Type B pancreatic cell (in vitro differentiated cells): ENCODE measurements at regions not wholly inside any gene's neighbourhood (a gene's known extent, or its start where the extent isn't known, plus 50 kb on each side); places are given as distances from the start of the nearest gene placed in this dataset.

Experiments
- DNase-seq: peaks from one replicate; pipeline ENCODE4 v3.0.0; 2021; ENCODE audit warnings: mixed read lengths; ENCODE audit not compliant: unreplicated experiment; ENCODE audit errors: extremely low spot score
- H3K27ac Mint-ChIP-seq: 2 replicates; pipeline ENCODE4 v1.8.0; 2021; ENCODE audit warnings: mild to moderate bottlenecking, mixed read lengths
- H3K27me3 Mint-ChIP-seq: 2 replicates; pipeline ENCODE4 v1.8.0; 2021; ENCODE audit warnings: mixed read lengths
- H3K36me3 Mint-ChIP-seq: 2 replicates; pipeline ENCODE4 v1.8.0; 2021; ENCODE audit warnings: mixed read lengths
- H3K4me1 Mint-ChIP-seq: one replicate; pipeline ENCODE4 v1.8.0; 2021; ENCODE audit warnings: mixed read lengths; ENCODE audit not compliant: unreplicated experiment
- H3K4me3 Mint-ChIP-seq: 2 replicates; pipeline ENCODE4 v1.8.0; 2021; ENCODE audit warnings: mild to moderate bottlenecking, mixed read lengths
- H3K9me3 Mint-ChIP-seq: 2 replicates; pipeline ENCODE4 v1.8.0; 2021; ENCODE audit warnings: mixed read lengths
- TF ChIP-seq, protein P1 (sequence below): fragments of 200-600 bp; sonication (generic); conservative IDR thresholded peaks from 2 replicates; pipeline ENCODE4 v1.5.0; 2021; ENCODE audit warnings: antibody characterized with exemption, mild to moderate bottlenecking

DNA sequence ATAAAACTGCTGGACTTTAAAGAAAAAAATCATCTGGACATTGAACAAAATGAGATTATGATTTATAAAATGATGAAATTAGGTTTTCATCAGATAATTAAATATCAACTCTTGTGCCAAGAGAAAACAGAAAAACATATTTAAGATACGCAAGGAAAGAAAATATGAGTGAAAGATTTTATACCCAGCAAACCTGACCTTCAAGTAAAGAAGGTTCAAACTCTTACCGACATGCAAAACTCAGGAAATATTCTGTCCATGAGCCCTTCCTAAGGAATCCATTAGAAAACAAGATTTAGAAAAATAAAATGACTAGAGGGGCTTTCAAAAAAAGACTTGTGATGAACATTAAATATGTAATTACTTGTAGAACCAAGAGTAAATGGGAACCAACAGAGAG, 257.2 kb upstream of the ARID1B start:
- Mint-ChIP-seq H3K36me3 (no peaks in the 10 kb centered on the region), H3K27ac (no peak overlapping the region), H3K4me1 (no peaks in the 10 kb centered on the region), H3K4me3 (no peak overlapping the region), H3K27me3 (no peaks in the 10 kb centered on the region), H3K9me3 (peaks cover 9% of the 10 kb centered on the region)
- DNase-seq: no peak
- TF ChIP-seq, protein P1, sequence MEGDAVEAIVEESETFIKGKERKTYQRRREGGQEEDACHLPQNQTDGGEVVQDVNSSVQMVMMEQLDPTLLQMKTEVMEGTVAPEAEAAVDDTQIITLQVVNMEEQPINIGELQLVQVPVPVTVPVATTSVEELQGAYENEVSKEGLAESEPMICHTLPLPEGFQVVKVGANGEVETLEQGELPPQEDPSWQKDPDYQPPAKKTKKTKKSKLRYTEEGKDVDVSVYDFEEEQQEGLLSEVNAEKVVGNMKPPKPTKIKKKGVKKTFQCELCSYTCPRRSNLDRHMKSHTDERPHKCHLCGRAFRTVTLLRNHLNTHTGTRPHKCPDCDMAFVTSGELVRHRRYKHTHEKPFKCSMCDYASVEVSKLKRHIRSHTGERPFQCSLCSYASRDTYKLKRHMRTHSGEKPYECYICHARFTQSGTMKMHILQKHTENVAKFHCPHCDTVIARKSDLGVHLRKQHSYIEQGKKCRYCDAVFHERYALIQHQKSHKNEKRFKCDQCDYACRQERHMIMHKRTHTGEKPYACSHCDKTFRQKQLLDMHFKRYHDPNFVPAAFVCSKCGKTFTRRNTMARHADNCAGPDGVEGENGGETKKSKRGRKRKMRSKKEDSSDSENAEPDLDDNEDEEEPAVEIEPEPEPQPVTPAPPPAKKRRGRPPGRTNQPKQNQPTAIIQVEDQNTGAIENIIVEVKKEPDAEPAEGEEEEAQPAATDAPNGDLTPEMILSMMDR: no peak

DNA sequence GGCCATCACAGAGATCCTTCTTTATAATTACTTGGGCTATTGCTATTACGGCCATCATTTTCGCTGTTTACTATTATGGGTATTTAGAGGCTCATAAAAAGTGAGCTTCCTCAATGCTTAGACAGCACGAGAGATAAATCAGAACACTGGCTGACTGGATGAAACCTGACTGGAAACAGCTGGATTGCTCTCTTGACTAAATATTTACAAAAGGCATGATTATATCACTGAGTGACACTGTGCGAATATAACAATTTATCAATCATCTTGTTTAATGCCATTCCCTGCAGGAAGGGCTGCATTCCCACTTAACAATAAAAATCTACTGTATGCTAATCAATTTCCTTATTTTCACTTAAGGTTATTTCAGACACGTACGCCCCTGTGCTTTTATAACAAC, 260.1 kb upstream of the ARID1B start:
- Mint-ChIP-seq H3K4me1 (no peaks in the 10 kb centered on the region), H3K4me3 (no peak overlapping the region), H3K27me3 (peaks cover 4% of the 10 kb centered on the region), H3K9me3 (peaks cover 9% of the 10 kb centered on the region), H3K36me3 (no peaks in the 10 kb centered on the region), H3K27ac (no peak overlapping the region)
- DNase-seq: no peak
- TF ChIP-seq, protein P1: no peak

DNA sequence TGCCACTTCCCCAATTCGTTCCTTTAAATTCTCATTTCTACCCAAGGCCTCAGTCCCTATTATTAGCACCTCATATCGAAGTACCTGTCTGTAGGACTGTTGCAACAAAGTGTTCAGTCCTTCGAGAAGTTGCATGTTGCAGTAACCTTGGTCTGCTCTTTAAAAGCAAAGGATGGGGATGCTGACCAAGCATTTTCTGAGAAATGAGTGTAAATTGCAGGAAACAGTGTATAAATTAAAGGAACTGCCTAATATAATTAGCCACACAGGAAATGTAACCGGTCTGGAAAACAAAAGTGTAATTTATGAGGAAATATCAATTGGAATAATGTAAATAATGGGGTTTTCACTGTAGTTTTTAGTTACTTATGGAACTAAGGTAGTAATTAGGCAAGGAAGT, 261.9 kb upstream of the ARID1B start:
- no peak for DNase-seq
- Mint-ChIP-seq H3K4me3 (no peak overlapping the region), H3K27me3 (peaks cover 8% of the 10 kb centered on the region), H3K4me1 (no peaks in the 10 kb centered on the region), H3K27ac (no peak overlapping the region), H3K36me3 (no peaks in the 10 kb centered on the region), H3K9me3 (peaks cover 8% of the 10 kb centered on the region)
- TF ChIP-seq, protein P1: no peak

DNA sequence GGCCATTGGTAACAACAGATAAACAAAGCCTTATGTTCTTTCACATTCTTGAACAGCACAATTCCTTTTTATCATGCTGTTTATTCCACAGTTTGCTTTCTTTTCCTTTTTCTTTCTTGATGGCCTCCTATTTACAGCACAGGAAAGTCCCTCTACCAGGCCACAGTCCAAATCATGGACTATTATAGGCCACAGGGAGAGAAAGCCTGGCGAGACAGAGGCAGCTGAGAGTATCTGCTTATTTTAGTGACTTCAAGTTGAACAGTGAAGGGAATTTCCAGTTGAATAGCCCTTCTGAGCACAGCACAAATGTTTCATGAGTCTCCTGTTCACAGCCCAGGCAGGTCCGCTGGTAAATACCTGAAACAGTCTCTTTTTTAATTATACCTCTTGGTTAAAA, 263.7 kb upstream of the ARID1B start:
- TF ChIP-seq, protein P1: no peak
- Mint-ChIP-seq H3K27ac (no peak overlapping the region), H3K9me3 (no peaks in the 10 kb centered on the region), H3K4me1 (no peaks in the 10 kb centered on the region), H3K4me3 (no peak overlapping the region), H3K27me3 (peaks cover 10% of the 10 kb centered on the region), H3K36me3 (no peaks in the 10 kb centered on the region)
- no peak for DNase-seq

DNA sequence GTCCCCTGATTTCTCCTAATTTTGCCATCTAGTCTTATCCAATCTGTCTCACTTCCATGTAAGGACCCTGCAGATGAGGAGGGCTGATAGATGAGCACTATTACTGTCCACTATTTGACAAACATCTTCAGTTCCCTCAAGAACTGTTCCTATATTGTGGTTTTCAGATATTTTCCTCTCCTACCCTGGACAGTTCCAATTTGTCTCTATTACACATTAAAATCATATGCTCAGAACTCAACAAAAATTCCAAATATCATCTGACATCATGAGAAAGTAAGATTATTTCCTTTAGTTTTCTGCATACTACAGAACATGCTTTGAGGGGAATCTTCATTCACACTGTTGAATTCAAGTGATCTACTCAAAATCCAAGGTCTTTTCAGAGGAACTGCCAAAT, 265.6 kb upstream of the ARID1B start:
- Mint-ChIP-seq H3K27me3 (peaks cover 14% of the 10 kb centered on the region), H3K9me3 (no peaks in the 10 kb centered on the region), H3K36me3 (no peaks in the 10 kb centered on the region), H3K4me1 (no peaks in the 10 kb centered on the region), H3K27ac (no peak overlapping the region), H3K4me3 (no peak overlapping the region)
- no peak for DNase-seq
- TF ChIP-seq, protein P1: no peak

DNA sequence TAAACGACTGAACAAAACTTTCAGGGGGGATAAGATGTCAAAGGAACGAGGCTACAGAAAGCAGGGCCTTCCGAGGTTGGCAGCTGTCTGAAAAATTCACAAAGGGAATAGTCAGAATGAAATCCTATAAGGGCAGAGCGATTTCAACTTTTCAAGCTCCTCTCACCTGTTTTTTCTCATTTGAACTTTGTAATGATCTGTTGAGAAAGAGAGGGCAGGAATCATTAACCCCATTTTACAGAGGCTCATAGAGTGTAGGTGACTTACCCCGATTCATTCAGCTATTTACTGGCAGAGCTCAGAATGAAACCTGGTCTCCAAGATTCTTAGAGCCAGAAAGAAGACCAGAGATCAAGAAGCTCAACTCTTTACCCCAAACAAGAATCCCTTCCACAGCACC, 266.1 kb upstream of the ARID1B start:
- Mint-ChIP-seq H3K27me3 (peaks cover 14% of the 10 kb centered on the region), H3K27ac (no peak overlapping the region), H3K4me1 (no peaks in the 10 kb centered on the region), H3K4me3 (no peak overlapping the region), H3K36me3 (no peaks in the 10 kb centered on the region), H3K9me3 (no peaks in the 10 kb centered on the region)
- DNase-seq: no peak
- TF ChIP-seq, protein P1: no peak
